ENCODE measurements at regions not wholly inside any gene's neighbourhood (a gene's known extent, or its start where the extent isn't known, plus 50 kb on each side); places are given as distances from the start of the nearest gene placed in this dataset.

DNA sequence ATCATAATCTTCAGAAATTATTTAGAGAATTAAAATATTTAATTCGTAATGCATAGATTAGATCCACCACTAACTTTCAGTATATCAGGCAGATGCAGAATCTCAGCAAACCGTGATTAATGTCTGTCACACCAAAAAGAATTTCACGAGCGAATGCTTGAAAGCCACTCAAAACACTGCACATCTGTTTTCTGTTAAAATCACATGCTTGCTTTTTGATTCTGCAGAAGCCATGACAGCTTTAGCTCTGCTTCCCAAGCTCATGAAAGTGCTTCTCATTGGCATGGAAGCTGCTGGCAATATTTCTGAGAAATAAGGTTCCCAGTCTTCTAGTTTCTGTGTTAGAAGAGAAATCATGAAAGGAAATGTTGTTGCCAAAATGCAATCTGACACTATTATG is 837.8 kb upstream of the LRRN3 start:
- TF ChIP-seq, protein P1, sequence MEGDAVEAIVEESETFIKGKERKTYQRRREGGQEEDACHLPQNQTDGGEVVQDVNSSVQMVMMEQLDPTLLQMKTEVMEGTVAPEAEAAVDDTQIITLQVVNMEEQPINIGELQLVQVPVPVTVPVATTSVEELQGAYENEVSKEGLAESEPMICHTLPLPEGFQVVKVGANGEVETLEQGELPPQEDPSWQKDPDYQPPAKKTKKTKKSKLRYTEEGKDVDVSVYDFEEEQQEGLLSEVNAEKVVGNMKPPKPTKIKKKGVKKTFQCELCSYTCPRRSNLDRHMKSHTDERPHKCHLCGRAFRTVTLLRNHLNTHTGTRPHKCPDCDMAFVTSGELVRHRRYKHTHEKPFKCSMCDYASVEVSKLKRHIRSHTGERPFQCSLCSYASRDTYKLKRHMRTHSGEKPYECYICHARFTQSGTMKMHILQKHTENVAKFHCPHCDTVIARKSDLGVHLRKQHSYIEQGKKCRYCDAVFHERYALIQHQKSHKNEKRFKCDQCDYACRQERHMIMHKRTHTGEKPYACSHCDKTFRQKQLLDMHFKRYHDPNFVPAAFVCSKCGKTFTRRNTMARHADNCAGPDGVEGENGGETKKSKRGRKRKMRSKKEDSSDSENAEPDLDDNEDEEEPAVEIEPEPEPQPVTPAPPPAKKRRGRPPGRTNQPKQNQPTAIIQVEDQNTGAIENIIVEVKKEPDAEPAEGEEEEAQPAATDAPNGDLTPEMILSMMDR (IDR thresholded peaks at IDR 0.05; ENCODE audit: low read depth, low read length, poor library complexity, severe bottlenecking), result no peak
- no peak for TF ChIP-seq EZH2phosphoT487 (IDR thresholded peaks at IDR 0.05; ENCODE audit: borderline replicate concordance, low read length)
